GM23338 (cell line): ENCODE measurements at regions not wholly inside any gene's neighbourhood (a gene's known extent, or its start where the extent isn't known, plus 50 kb on each side); places are given as distances from the start of the nearest gene placed in this dataset.

Experiments
- CREB1 ChIP-seq: fragments of 250-450 bp; sonication (Bioruptor Pico); IDR thresholded peaks from 2 replicates; pipeline ENCODE4 v1.5.0; 2020; ENCODE audit warnings: low read depth, mild to moderate bottlenecking, moderate library complexity
- CTCF ChIP-seq, 2 experiments: fragments of 200-600 bp in 1 of 2; sonication (generic) in 1 of 2; conservative IDR thresholded peaks; 2 replicates each; pipeline versions ENCODE4 v1.5.1 to v1.6.1; 2016 to 2017; ENCODE audit warnings: antibody characterized with exemption in 2 of 2, low read depth in 2 of 2, mild to moderate bottlenecking in 2 of 2, moderate library complexity in 1 of 2
- ETS1 ChIP-seq: IDR thresholded peaks from 2 replicates; pipeline ENCODE4 v1.6.1; 2016; ENCODE audit warnings: antibody characterized with exemption
- EZH2 ChIP-seq: fragments of 200-600 bp; sonication (generic); IDR thresholded peaks from one replicate; pipeline ENCODE4 v1.8.0; 2017; ENCODE audit warnings: antibody characterized with exemption, mild to moderate bottlenecking, low read depth; ENCODE audit not compliant: unreplicated experiment
- POLR2AphosphoS5 ChIP-seq: IDR thresholded peaks from 2 replicates; pipeline ENCODE4 v1.6.1; 2016; ENCODE audit warnings: antibody characterized with exemption, low read depth
- REST ChIP-seq: IDR thresholded peaks from one replicate; pipeline ENCODE4 v1.6.1; 2018; ENCODE audit warnings: antibody characterized with exemption; ENCODE audit not compliant: unreplicated experiment
- ZNF462 ChIP-seq: fragments of 250-450 bp; sonication (Bioruptor Pico); IDR thresholded peaks from 2 replicates; pipeline ENCODE4 v1.5.0; 2020; ENCODE audit warnings: mild to moderate bottlenecking, moderate library complexity

GRCh38 chr12:19869413-19869812 is 430.1 kb downstream of the AEBP2 start:
- TF ChIP-seq ETS1 (no peak), CTCF (conservative IDR thresholded peaks at IDR 0.05; ENCODE audit: low read depth in 2 of 2) (no peak), ZNF462 (CRISPR knock-in tag) (no peak), REST (no peak), CREB1 (CRISPR knock-in tag) (no peak), POLR2AphosphoS5 (no peak), EZH2 (no peak)
